HepG2 (cell line): ENCODE measurements at regions not wholly inside any gene's neighbourhood (a gene's known extent, or its start where the extent isn't known, plus 50 kb on each side); places are given as distances from the start of the nearest gene placed in this dataset.

Experiments used
- ARID4A ChIP-seq: sonication (generic); formaldehyde crosslinking; IDR thresholded peaks from 2 replicates; pipeline ENCODE4 v1.5.0; 2020; ENCODE audit warnings: mild to moderate bottlenecking, missing genetic modification reagents, borderline replicate concordance
- ATF6 ChIP-seq: sonication (generic); formaldehyde crosslinking; conservative IDR thresholded peaks from 2 replicates; pipeline ENCODE4 v1.4.0; 2020; ENCODE audit warnings: missing genetic modification reagents
- CBX5 ChIP-seq: sonication (generic); formaldehyde crosslinking; IDR thresholded peaks from 2 replicates; pipeline ENCODE4 v1.4.0; 2020; ENCODE audit warnings: missing genetic modification reagents, borderline replicate concordance
- ELF3 ChIP-seq: IDR thresholded peaks from 2 replicates; pipeline ENCODE4 v1.6.1; 2016; ENCODE audit warnings: missing genetic modification reagents, missing compliant biosample characterization
- FOXO1 ChIP-seq: sonication (generic); formaldehyde crosslinking; IDR thresholded peaks from 2 replicates; pipeline ENCODE4 v1.4.0; 2020; ENCODE audit warnings: missing genetic modification reagents
- HNF4G ChIP-seq, 2 experiments: sonication (generic) in 1 of 2; formaldehyde crosslinking in 1 of 2; IDR thresholded peaks; 2 replicates each; pipeline versions ENCODE4 v1.4.0 to v1.6.1; 2011 to 2020; ENCODE audit warnings: borderline replicate concordance in 2 of 2, low read depth in 2 of 2, mild to moderate bottlenecking in 2 of 2, low read length in 1 of 2, missing genetic modification reagents in 1 of 2, moderate library complexity in 1 of 2
- IKZF5 ChIP-seq: IDR thresholded peaks from 2 replicates; pipeline ENCODE4 v1.6.1; 2018; ENCODE audit warnings: missing genetic modification reagents, mild to moderate bottlenecking, missing compliant biosample characterization
- IRX3 ChIP-seq: sonication (generic); formaldehyde crosslinking; IDR thresholded peaks from 2 replicates; pipeline ENCODE4 v1.8.1; 2023; ENCODE audit warnings: mild to moderate bottlenecking, low read depth, missing genetic modification reagents, borderline replicate concordance
- JARID2 ChIP-seq: sonication (generic); formaldehyde crosslinking; IDR thresholded peaks from 2 replicates; pipeline ENCODE4 v1.8.1; 2023; ENCODE audit warnings: missing genetic modification reagents, inconsistent platforms; ENCODE audit not compliant: insufficient replicate concordance
- MED1 ChIP-seq: sonication (generic); formaldehyde crosslinking; IDR thresholded peaks from 2 replicates; pipeline ENCODE4 v1.4.0; 2020; ENCODE audit warnings: missing genetic modification reagents
- POLR2AphosphoS5 ChIP-seq: IDR thresholded peaks from 2 replicates; pipeline ENCODE4 v1.6.1; 2012; ENCODE audit warnings: low read depth, low read length
- SALL2 ChIP-seq: sonication (generic); formaldehyde crosslinking; IDR thresholded peaks from 2 replicates; pipeline ENCODE4 v1.8.1; 2023; ENCODE audit warnings: mild to moderate bottlenecking, missing genetic modification reagents, inconsistent platforms
- SMAD9 ChIP-seq: sonication (generic); formaldehyde crosslinking; IDR thresholded peaks from 2 replicates; pipeline ENCODE4 v1.5.1; 2020; ENCODE audit warnings: mild to moderate bottlenecking, missing genetic modification reagents
- TMF1 ChIP-seq: sonication (generic); formaldehyde crosslinking; IDR thresholded peaks from 2 replicates; pipeline ENCODE4 v1.8.1; 2022; ENCODE audit warnings: low read depth, missing genetic modification reagents
- ZBTB1 ChIP-seq: sonication (generic); formaldehyde crosslinking; IDR thresholded peaks from 2 replicates; pipeline ENCODE4 v1.4.0; 2020; ENCODE audit warnings: missing genetic modification reagents, borderline replicate concordance
- ZKSCAN8 ChIP-seq: IDR thresholded peaks from 2 replicates; pipeline ENCODE4 v1.6.1; 2016; ENCODE audit warnings: borderline replicate concordance, missing genetic modification reagents, missing compliant biosample characterization
- ZNF101 ChIP-seq: sonication (generic); formaldehyde crosslinking; IDR thresholded peaks from 2 replicates; pipeline ENCODE4 v1.4.0; 2020; ENCODE audit warnings: mild to moderate bottlenecking, low read depth, missing genetic modification reagents, borderline replicate concordance
- ZNF280B ChIP-seq: sonication (generic); formaldehyde crosslinking; IDR thresholded peaks from 2 replicates; pipeline ENCODE4 v1.5.0; 2020; ENCODE audit warnings: missing genetic modification reagents, mild to moderate bottlenecking, borderline replicate concordance
- ZNF790 ChIP-seq: sonication (generic); formaldehyde crosslinking; IDR thresholded peaks from 2 replicates; pipeline ENCODE4 v1.8.0; 2022; ENCODE audit warnings: missing genetic modification reagents, mild to moderate bottlenecking, borderline replicate concordance
- ZSCAN25 ChIP-seq: sonication (generic); formaldehyde crosslinking; IDR thresholded peaks from 2 replicates; pipeline ENCODE4 v1.8.0; 2022; ENCODE audit warnings: mild to moderate bottlenecking, missing genetic modification reagents

GRCh38 chr3:72150634-72151412 lies 365.9 kb upstream of the PROK2 start (continued):
- TF ChIP-seq ZNF101 (CRISPR knock-in tag) (no peak), ATF6 (CRISPR knock-in tag) (no peak), TMF1 (CRISPR knock-in tag) (no peak), ELF3 (CRISPR knock-in tag) (peak; percentile 61; the same call in 1 of the 2 replicates), IKZF5 (CRISPR knock-in tag) (0 out of 2 replicates have a peak, but pooled peaks have one; percentile 27), IRX3 (no peak), FOXO1 (CRISPR knock-in tag) (no peak), HNF4G (IDR thresholded peaks at IDR 0.05; ENCODE audit: borderline replicate concordance, low read depth, low read length) (peak; percentile 93), HNF4G (CRISPR knock-in tag; IDR thresholded peaks at IDR 0.05; ENCODE audit: borderline replicate concordance, low read depth) (peak; percentile 88), SMAD9 (no peak), ZBTB1 (CRISPR knock-in tag) (no peak), ARID4A (0 out of 2 replicates have a peak, but pooled peaks have one; percentile 25), ZSCAN25 (CRISPR knock-in tag) (no peak), ZNF790 (CRISPR knock-in tag) (no peak), ZNF280B (CRISPR knock-in tag) (no peak), CBX5 (CRISPR knock-in tag) (no peak), ZKSCAN8 (CRISPR knock-in tag) (0 out of 2 replicates have a peak, but pooled peaks have one; percentile 11), SALL2 (CRISPR knock-in tag) (peak; percentile 14; the same call in 1 of the 2 replicates), MED1 (CRISPR knock-in tag) (peak; percentile 40; the same call in 1 of the 2 replicates), JARID2 (CRISPR knock-in tag) (no peak), POLR2AphosphoS5 (peak; percentile 85)
